ENCODE measurements at regions not wholly inside any gene's neighbourhood (a gene's known extent, or its start where the extent isn't known, plus 50 kb on each side); places are given as distances from the start of the nearest gene placed in this dataset.

DNA sequence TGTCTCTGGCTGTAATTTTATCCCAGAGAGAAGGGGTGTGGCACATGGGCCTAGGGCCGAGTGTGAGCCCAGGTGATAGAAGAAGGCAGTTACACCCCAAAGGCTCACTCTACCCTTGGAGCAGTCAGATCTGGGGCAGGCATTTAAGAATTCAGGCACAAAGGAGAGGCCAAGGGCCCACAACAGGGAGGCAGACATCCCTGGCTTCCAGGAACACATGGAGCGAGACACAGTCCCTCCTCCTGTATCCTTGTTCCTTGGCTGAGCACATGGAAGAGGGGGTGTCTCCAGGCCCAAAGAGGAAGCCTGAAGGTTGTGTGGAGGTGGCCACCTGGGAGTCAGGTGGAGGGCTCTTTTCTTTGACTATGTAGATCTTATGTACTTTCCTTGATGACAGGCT lies 286.2 kb downstream of the RPS24 start:
- TF ChIP-seq, protein P1, sequence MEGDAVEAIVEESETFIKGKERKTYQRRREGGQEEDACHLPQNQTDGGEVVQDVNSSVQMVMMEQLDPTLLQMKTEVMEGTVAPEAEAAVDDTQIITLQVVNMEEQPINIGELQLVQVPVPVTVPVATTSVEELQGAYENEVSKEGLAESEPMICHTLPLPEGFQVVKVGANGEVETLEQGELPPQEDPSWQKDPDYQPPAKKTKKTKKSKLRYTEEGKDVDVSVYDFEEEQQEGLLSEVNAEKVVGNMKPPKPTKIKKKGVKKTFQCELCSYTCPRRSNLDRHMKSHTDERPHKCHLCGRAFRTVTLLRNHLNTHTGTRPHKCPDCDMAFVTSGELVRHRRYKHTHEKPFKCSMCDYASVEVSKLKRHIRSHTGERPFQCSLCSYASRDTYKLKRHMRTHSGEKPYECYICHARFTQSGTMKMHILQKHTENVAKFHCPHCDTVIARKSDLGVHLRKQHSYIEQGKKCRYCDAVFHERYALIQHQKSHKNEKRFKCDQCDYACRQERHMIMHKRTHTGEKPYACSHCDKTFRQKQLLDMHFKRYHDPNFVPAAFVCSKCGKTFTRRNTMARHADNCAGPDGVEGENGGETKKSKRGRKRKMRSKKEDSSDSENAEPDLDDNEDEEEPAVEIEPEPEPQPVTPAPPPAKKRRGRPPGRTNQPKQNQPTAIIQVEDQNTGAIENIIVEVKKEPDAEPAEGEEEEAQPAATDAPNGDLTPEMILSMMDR (conservative IDR thresholded peaks at IDR 0.05): no peak
- TF ChIP-seq EZH2 (IDR thresholded peaks at IDR 0.05; ENCODE audit: low read depth): no peak

All from PC-9 (cell line).